Thyroid gland (tissue), 4 donors: ENCODE measurements at regions not wholly inside any gene's neighbourhood (a gene's known extent, or its start where the extent isn't known, plus 50 kb on each side); places are given as distances from the start of the nearest gene placed in this dataset.

Source experiments
- DNase-seq, 2 donors: peaks; one replicate each; pipeline ENCODE4 v3.0.0-alpha.2; 2019
- H3K27ac ChIP-seq, 3 donors: fragments of 200-600 bp; sonication (generic); 1 replicate in 2 of 3; 2 replicates in 1 of 3; pipeline ENCODE4 v1.5.1; 2016 to 2019; ENCODE audit warnings: mild to moderate bottlenecking in 1 of 3, moderate library complexity in 1 of 3
- H3K27me3 ChIP-seq: fragments of 200-600 bp; sonication (generic); one replicate; pipeline ENCODE4 v1.5.1; 2019
- H3K36me3 ChIP-seq, 2 donors: fragments of 200-600 bp; sonication (generic); one replicate each; pipeline ENCODE4 v1.5.1; 2016 to 2019
- H3K4me1 ChIP-seq, 2 donors: fragments of 200-600 bp; sonication (generic); one replicate each; pipeline ENCODE4 v1.5.1; 2017 to 2019
- H3K4me3 ChIP-seq, 3 donors: fragments of 200-600 bp; sonication (generic); replicated peaks in 1 of 3; 1 replicate in 2 of 3; 2 replicates in 1 of 3; pipeline ENCODE4 v1.5.1; 2016; ENCODE audit warnings: mild to moderate bottlenecking in 1 of 3
- H3K9me3 ChIP-seq: fragments of 200-600 bp; sonication (generic); one replicate; pipeline ENCODE4 v1.5.1; 2017
- POLR2A ChIP-seq, 2 donors: fragments of 450-650 bp; IDR thresholded peaks; one replicate each; pipeline ENCODE4 v1.6.1; 2017; ENCODE audit warnings: antibody characterized with exemption in 2 of 2, mild to moderate bottlenecking in 2 of 2, moderate library complexity in 1 of 2
- WGBS, 2 donors: methylation state at CpG; one replicate each; pipeline ENCODE4 v1.1.5; 2017; 5-methylcytosine and 5-hydroxymethylcytosine counted together
- intact Hi-C: fragments of 100-400 bp; cut with DNase I; formaldehyde crosslinking; loops from one replicate; pipeline ENCODE4 v1.15.1; 2023
- TF ChIP-seq, protein P1 (sequence below), 6 experiments: fragments of 200-600 bp in 3 of 6; fragments of 450-650 bp in 3 of 6; sonication (generic) in 3 of 6; IDR thresholded peaks; one replicate each; pipeline ENCODE4 v1.5.1; 2016 to 2019; ENCODE audit warnings: antibody characterized with exemption in 6 of 6, mild to moderate bottlenecking in 2 of 6, inconsistent platforms in 1 of 6, moderate library complexity in 1 of 6

DNA sequence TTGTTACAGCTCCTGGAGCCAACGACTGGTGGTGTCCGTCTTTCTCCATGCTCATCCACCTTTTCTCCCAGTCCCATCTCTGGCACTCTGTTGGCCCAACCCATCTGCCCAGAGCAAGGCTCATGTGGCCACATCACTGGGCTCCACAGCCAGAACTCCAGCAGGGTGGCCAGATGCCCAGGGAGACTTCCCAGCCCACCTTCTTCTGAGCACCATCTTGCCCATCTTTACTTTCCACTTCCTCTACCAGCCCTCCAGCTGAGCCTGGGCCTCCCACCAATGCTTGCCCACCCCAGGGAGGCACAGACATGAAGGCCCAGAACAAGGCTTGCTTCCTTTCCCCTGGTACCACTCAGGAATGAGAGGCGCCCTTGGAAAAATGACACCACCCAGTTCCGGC is 116.8 kb downstream of the BUD13 start:
- Histone ChIP-seq H3K9me3 (no peaks in the 10 kb centered on the region), H3K36me3 (no peaks in the 10 kb centered on the region), H3K27ac (no peak overlapping the region), H3K4me1 (no peaks in the 10 kb centered on the region), H3K4me3 (no peak overlapping the region), H3K27me3 (no peaks in the 10 kb centered on the region)
- TF ChIP-seq, protein P1, sequence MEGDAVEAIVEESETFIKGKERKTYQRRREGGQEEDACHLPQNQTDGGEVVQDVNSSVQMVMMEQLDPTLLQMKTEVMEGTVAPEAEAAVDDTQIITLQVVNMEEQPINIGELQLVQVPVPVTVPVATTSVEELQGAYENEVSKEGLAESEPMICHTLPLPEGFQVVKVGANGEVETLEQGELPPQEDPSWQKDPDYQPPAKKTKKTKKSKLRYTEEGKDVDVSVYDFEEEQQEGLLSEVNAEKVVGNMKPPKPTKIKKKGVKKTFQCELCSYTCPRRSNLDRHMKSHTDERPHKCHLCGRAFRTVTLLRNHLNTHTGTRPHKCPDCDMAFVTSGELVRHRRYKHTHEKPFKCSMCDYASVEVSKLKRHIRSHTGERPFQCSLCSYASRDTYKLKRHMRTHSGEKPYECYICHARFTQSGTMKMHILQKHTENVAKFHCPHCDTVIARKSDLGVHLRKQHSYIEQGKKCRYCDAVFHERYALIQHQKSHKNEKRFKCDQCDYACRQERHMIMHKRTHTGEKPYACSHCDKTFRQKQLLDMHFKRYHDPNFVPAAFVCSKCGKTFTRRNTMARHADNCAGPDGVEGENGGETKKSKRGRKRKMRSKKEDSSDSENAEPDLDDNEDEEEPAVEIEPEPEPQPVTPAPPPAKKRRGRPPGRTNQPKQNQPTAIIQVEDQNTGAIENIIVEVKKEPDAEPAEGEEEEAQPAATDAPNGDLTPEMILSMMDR (IDR thresholded peaks at IDR 0.05) = no peak
- TF ChIP-seq POLR2A (IDR thresholded peaks at IDR 0.05) = no peak
- DNase-seq = no peak
- WGBS, 2 donors = 68 to 77% methylated on average over 4 of the region's 4 CpGs
- intact Hi-C loops = no loop called here

DNA sequence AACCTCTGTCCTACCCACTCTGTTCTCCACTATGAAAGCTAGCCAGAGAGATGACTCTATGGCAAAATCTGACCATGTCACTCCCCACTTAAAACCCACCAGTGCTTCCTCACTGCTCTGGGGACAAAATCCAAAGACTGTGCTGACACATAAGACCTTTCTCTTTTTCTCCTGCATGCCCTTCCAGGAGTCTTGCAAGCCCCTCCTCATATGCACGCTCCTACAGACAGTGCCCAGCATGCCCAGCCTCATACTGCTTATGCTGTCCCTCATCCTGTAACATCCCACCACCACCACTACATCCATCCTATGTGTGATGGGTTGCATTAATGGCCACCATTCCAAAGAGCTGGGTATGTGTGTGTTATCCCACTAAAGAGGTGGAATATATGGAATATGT is 118.3 kb downstream of the BUD13 start:
- Histone ChIP-seq H3K36me3 (no peaks in the 10 kb centered on the region), H3K27me3 (no peaks in the 10 kb centered on the region), H3K27ac (no peak overlapping the region), H3K4me1 (no peaks in the 10 kb centered on the region), H3K9me3 (no peaks in the 10 kb centered on the region), H3K4me3 (no peak overlapping the region)
- TF ChIP-seq POLR2A (IDR thresholded peaks at IDR 0.05) = no peak
- TF ChIP-seq, protein P1 (IDR thresholded peaks at IDR 0.05) = no peak
- intact Hi-C loops = no loop called here
- no peak for DNase-seq
- 93 to 94% methylated on average over 1 of the region's 1 CpG for WGBS, 2 donors

DNA sequence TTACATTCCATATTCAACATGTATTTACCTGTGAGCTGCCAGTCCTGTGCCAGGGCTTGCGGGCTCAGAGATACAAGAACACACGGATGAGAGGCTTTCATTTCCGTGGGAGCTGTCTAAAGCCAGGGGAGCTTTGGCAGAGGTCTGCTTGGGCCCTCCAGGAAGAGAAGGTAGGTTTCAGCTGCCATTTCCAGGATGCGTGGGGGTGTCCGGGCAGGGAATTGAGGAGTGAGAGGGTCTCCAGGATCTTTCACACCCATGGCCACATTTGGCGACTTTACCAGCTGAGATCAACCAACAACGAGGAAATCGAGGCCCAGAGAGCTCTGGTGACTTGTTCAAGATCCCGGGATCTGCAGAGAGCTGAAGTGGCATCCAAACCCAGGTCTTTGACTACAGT is 119.6 kb downstream of the BUD13 start:
- TF ChIP-seq POLR2A (IDR thresholded peaks at IDR 0.05) = no peak
- TF ChIP-seq, protein P1 (IDR thresholded peaks at IDR 0.05) = no peak
- no peaks in the 10 kb centered on the region for H3K4me1 ChIP-seq
- no peaks in the 10 kb centered on the region for H3K27me3 ChIP-seq
- H3K36me3 ChIP-seq = no peaks in the 10 kb centered on the region
- no peak overlapping the region for H3K27ac ChIP-seq
- DNase-seq = no peak
- intact Hi-C loops = no loop called here
- WGBS, 2 donors = 84 to 89% methylated on average over 9 of the region's 9 CpGs
- H3K4me3 ChIP-seq = no peak overlapping the region
- H3K9me3 ChIP-seq = no peaks in the 10 kb centered on the region

DNA sequence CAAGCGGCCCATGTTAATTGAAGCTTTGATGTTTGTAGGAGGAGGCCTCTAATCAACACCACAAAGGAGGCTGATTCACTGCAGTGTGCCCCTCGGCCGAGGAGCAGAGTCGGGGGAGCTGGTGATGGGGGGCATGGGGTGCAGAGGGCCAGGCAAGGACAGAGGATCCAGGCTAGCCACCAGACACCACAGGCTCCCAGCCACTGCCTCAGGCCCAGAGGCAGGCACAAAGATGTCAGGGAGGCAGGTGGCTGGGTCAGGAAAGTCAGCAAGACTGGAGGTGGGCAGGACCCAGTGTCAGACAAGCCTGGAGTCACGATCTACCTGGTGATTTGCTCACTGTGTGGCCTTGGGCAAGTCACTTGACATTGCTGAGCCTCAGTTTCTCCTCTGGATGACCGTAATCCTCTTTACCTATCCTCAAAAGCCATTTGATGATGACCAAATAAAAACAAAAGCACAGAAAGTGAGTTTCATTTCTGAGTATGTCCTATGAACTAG is 121.0 kb downstream of the BUD13 start:
- Histone ChIP-seq H3K4me3 (no peak overlapping the region), H3K36me3 (no peaks in the 10 kb centered on the region), H3K9me3 (no peaks in the 10 kb centered on the region), H3K27me3 (no peaks in the 10 kb centered on the region), H3K4me1 (no peaks in the 10 kb centered on the region), H3K27ac (no peak overlapping the region)
- TF ChIP-seq, protein P1 (IDR thresholded peaks at IDR 0.05) = no peak
- no peak for TF ChIP-seq POLR2A (IDR thresholded peaks at IDR 0.05)
- WGBS, 2 donors = 62 to 74% methylated on average over 6 of the region's 6 CpGs
- intact Hi-C loops = no loop called here
- DNase-seq = no peak

- intact Hi-C loops = no loop called here
- no peak overlapping the region for H3K4me3 ChIP-seq
- no peaks in the 10 kb centered on the region for H3K4me1 ChIP-seq
- H3K36me3 ChIP-seq = no peaks in the 10 kb centered on the region
- H3K9me3 ChIP-seq = no peaks in the 10 kb centered on the region
- no peak overlapping the region for H3K27ac ChIP-seq
- 81 to 82% methylated on average over 9 of the region's 9 CpGs for WGBS, 2 donors
- no peaks in the 10 kb centered on the region for H3K27me3 ChIP-seq
- TF ChIP-seq, protein P1 (IDR thresholded peaks at IDR 0.05) = no peak
- TF ChIP-seq POLR2A (IDR thresholded peaks at IDR 0.05) = no peak
- no peak for DNase-seq
These were observed 121.6 kb downstream of the BUD13 start for GRCh38 chr11:116651098-116651736.
